Lower leg skin (tissue), 3 donors: ENCODE measurements at regions not wholly inside any gene's neighbourhood (a gene's known extent, or its start where the extent isn't known, plus 50 kb on each side); places are given as distances from the start of the nearest gene placed in this dataset.

ENCODE experiments used
- CTCF ChIP-seq, 3 donors: fragments of 450-650 bp; IDR thresholded peaks; one replicate each; pipeline ENCODE4 v1.5.1; 2016; ENCODE audit warnings: antibody characterized with exemption in 3 of 3, mild to moderate bottlenecking in 3 of 3, moderate library complexity in 2 of 3
- POLR2A ChIP-seq, 2 donors: fragments of 450-650 bp; IDR thresholded peaks; one replicate each; pipeline ENCODE4 v1.6.1; 2016 to 2017; ENCODE audit warnings: antibody characterized with exemption in 2 of 2, mild to moderate bottlenecking in 1 of 2, moderate library complexity in 1 of 2

- TF ChIP-seq POLR2A (IDR thresholded peaks at IDR 0.05) (no peak), CTCF (IDR thresholded peaks at IDR 0.05) (no peak)
Observed at GRCh38 chr9:89955626-89956025, 350.8 kb downstream of the GADD45G start.
